ES-I3 (cell line): ENCODE measurements at regions not wholly inside any gene's neighbourhood (a gene's known extent, or its start where the extent isn't known, plus 50 kb on each side); places are given as distances from the start of the nearest gene placed in this dataset.
"Not testable (repeated sequence)": the region's sequence is repeated elsewhere in the genome, so short reads cannot be mapped to it uniquely, and the experiment has no call there.

Experiments
- H3K36me3 ChIP-seq: 2 replicates; pipeline ENCODE4 v1.6.1; 2013; ENCODE audit warnings: mild to moderate bottlenecking, low read length, control low read depth, moderate library complexity; ENCODE audit not compliant: insufficient read depth
- H3K4me1 ChIP-seq: 2 replicates; pipeline ENCODE4 v1.6.1; 2013; ENCODE audit warnings: mild to moderate bottlenecking, control low read depth, low read length; ENCODE audit not compliant: insufficient read depth
- H3K9ac ChIP-seq: 2 replicates; pipeline ENCODE4 v1.6.1; 2013; ENCODE audit warnings: low read depth, mild to moderate bottlenecking, low read length, moderate library complexity
- H3K9me3 ChIP-seq: 2 replicates; pipeline ENCODE4 v1.6.1; 2013; ENCODE audit warnings: mild to moderate bottlenecking, low read length, moderate library complexity; ENCODE audit not compliant: control insufficient read depth, insufficient read depth

- Histone ChIP-seq H3K4me1 (peaks cover 22% of the 10 kb centered on the region), H3K36me3 (no peaks in the 10 kb centered on the region), H3K9me3 (no peaks in the 10 kb centered on the region), H3K9ac (no peak overlapping the region)
These were observed 147.8 kb upstream of the KRR1 start for GRCh38 chr12:75658901-75659823.

- Histone ChIP-seq H3K9ac (no peak overlapping the region), H3K36me3 (no peaks in the 10 kb centered on the region), H3K9me3 (no peaks in the 10 kb centered on the region), H3K4me1 (peaks cover 22% of the 10 kb centered on the region)
These were observed 146.9 kb upstream of the KRR1 start for GRCh38 chr12:75658286-75658685.

GRCh38 chr12:75657831-75658230, 146.4 kb upstream of the KRR1 start:
- Histone ChIP-seq H3K36me3 (no peaks in the 10 kb centered on the region), H3K9me3 (no peaks in the 10 kb centered on the region; the same call in 1 of the 2 replicates), H3K4me1 (peaks cover 22% of the 10 kb centered on the region), H3K9ac (no peak overlapping the region)

GRCh38 chr12:75657354-75657753, 145.9 kb upstream of the KRR1 start:
- H3K9ac ChIP-seq, H3K36me3 ChIP-seq, H3K9me3 ChIP-seq: not testable (repeated sequence)
- peaks cover 22% of the 10 kb centered on the region for H3K4me1 ChIP-seq

- peaks cover 22% of the 10 kb centered on the region for H3K4me1 ChIP-seq
- H3K9ac ChIP-seq = no peak overlapping the region
- H3K9me3 ChIP-seq = no peaks in the 10 kb centered on the region; the same call in 1 of the 2 replicates
- H3K36me3 ChIP-seq = no peaks in the 10 kb centered on the region
These were observed 145.2 kb upstream of the KRR1 start for GRCh38 chr12:75656648-75657047.

- peaks cover 23% of the 10 kb centered on the region for H3K4me1 ChIP-seq
- H3K9ac ChIP-seq = no peak overlapping the region
- H3K9me3 ChIP-seq = no peaks in the 10 kb centered on the region; the same call in 1 of the 2 replicates
- H3K36me3 ChIP-seq = no peaks in the 10 kb centered on the region
These were observed 144.8 kb upstream of the KRR1 start for GRCh38 chr12:75656210-75656609.

- Histone ChIP-seq H3K36me3 (no peaks in the 10 kb centered on the region), H3K4me1 (peaks cover 30% of the 10 kb centered on the region), H3K9me3 (no peaks in the 10 kb centered on the region; the same call in 1 of the 2 replicates), H3K9ac (no peak overlapping the region)
These were observed 144.0 kb upstream of the KRR1 start for GRCh38 chr12:75655315-75655806.

GRCh38 chr12:75651342-75651695, 139.9 kb upstream of the KRR1 start:
- peaks cover 9% of the 10 kb centered on the region; the same call in 1 of the 2 replicates for H3K4me1 ChIP-seq
- H3K9ac ChIP-seq = no peak overlapping the region
- no peaks in the 10 kb centered on the region; the same call in 1 of the 2 replicates for H3K36me3 ChIP-seq
- H3K9me3 ChIP-seq = no peaks in the 10 kb centered on the region; the same call in 1 of the 2 replicates

- H3K9ac ChIP-seq = no peak overlapping the region
- H3K9me3 ChIP-seq = no peaks in the 10 kb centered on the region; the same call in 1 of the 2 replicates
- H3K36me3 ChIP-seq = no peaks in the 10 kb centered on the region; the same call in 1 of the 2 replicates
- H3K4me1 ChIP-seq = peaks cover 8% of the 10 kb centered on the region; the same call in 1 of the 2 replicates
These were observed 139.4 kb upstream of the KRR1 start for GRCh38 chr12:75650595-75651341.

GRCh38 chr12:75650100-75650499, 138.7 kb upstream of the KRR1 start:
- no peaks in the 10 kb centered on the region; the same call in 1 of the 2 replicates for H3K36me3 ChIP-seq
- peaks cover 8% of the 10 kb centered on the region; the same call in 1 of the 2 replicates for H3K4me1 ChIP-seq
- H3K9ac ChIP-seq = no peak overlapping the region
- H3K9me3 ChIP-seq = no peaks in the 10 kb centered on the region; the same call in 1 of the 2 replicates

- Histone ChIP-seq H3K36me3 (no peaks in the 10 kb centered on the region; the same call in 1 of the 2 replicates), H3K9me3 (no peaks in the 10 kb centered on the region; the same call in 1 of the 2 replicates), H3K4me1 (peaks cover 8% of the 10 kb centered on the region; the same call in 1 of the 2 replicates), H3K9ac (no peak overlapping the region)
These were observed 137.4 kb upstream of the KRR1 start for GRCh38 chr12:75648856-75649255.

GRCh38 chr12:75646329-75647210, 135.2 kb upstream of the KRR1 start:
- Histone ChIP-seq H3K9ac (no peak overlapping the region), H3K36me3 (no peaks in the 10 kb centered on the region; the same call in 1 of the 2 replicates), H3K4me1 (peaks cover 11% of the 10 kb centered on the region), H3K9me3 (no peaks in the 10 kb centered on the region)

- H3K9ac ChIP-seq = no peak overlapping the region
- peaks cover 22% of the 10 kb centered on the region for H3K4me1 ChIP-seq
- H3K9me3 ChIP-seq = no peaks in the 10 kb centered on the region
- H3K36me3 ChIP-seq = no peaks in the 10 kb centered on the region; the same call in 1 of the 2 replicates
These were observed 133.2 kb upstream of the KRR1 start for GRCh38 chr12:75644472-75645072.
